GM18502 (cell line): ENCODE measurements at regions not wholly inside any gene's neighbourhood (a gene's known extent, or its start where the extent isn't known, plus 50 kb on each side); places are given as distances from the start of the nearest gene placed in this dataset.

ENCODE experiments used
- ATAC-seq: cut with Tn5 transposase; IDR thresholded peaks from one replicate; pipeline ENCODE4 v1.9.1; 2021; ENCODE audit warnings: mild to moderate bottlenecking; ENCODE audit not compliant: unreplicated experiment, poor library complexity

GRCh38 chr1:195064358-195064757, 1543.9 kb downstream of the KCNT2 start:
- no peak for ATAC-seq

DNA sequence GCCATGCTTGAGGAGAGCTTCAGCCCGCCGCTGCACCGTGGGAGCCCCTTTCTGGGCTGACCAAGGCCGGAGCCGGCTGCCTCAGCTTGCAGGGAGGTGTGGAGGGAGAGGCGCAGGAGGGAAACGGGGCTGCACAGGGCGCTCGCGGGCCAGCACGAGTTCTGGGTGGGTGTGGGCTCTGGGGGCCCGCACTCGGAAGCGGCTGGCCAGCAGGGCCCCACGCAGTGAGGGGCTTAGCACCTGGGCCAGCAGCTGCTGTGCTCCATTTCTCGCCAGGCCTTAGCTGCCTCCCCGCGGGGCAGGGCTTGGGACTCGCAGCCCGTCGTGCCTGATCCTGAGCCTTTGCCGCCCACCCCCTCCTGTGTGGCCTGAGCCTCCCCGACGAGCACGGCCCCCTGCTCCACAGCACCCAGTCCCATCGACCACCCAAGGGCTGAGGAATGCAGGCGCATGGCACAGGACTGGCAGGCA, 1554.0 kb downstream of the KCNT2 start:
- no peak for ATAC-seq

DNA sequence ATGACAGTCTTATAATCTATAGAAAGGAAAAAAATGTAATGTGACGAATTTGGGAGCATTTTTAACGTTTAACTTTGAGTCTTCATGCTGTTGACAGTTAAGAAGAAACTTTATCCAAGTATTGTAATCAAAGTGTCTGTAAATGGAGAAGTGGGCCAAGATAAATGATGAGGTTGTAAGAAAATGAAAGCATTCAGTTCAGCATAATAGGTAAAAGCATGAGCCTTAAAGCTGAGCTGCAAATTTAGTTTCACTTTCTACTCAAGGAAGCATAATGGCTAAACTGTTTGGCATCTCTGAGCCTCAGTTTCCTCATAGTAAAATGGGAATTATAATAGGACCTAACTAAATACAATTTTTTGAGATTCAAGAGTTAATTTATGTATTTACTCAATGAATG, 1554.8 kb downstream of the KCNT2 start:
- peak; percentile 53 for ATAC-seq

DNA sequence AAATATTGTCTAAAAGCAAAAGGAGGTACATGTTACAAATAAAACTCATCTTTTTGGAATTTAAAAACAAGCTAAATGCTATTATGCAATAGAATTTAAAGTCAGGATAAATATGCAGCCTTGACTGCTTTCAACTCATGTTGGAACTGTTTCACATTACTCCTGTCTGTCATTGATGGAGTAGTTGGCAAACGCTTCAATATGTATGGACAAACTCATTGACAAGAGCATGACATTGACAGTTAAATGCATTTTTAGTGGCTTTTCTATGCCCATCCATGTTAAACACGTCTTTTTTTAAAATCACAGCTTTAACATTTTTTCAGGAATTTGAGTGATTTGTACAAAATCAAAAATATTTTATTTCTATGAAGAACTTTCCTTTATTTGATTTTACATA, 1560.5 kb downstream of the KCNT2 start:
- ATAC-seq = no peak

DNA sequence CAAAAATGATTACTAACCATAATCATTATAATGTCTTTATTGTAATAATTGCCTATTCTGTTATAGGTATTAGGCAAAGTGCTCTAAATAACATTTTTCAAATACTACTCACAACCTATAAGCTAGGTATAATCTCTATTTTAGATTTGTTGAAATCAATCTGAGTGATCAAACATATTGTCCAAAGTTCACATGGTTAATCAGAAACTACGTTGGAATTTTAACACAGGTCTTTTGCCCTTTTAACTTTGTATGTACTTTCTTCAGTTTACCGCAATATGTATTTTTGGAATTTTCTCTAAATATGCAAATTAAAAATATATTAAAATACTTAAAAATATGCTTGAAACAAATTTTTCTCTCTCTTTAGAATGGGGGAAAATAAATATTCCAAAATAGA, 1563.2 kb downstream of the KCNT2 start:
- ATAC-seq = no peak

DNA sequence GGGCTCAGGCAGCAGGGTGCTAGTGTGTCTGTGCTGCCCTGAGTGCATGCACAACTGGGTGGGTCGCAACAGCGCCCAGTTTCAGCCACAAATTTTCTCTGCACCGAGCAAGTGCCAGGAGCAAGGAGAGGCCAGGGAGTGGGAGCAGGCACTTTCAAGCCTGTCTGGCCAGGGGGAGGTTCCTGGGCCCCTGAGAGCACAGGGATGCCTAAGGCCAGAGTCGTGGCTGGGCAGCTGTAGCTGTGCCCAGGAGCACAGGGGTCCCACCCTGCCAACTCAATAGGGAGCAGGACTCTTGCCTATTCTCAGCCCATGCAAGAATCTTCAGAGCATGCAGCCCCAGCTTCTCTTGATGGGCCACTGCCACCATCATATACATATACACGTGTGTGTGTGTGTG, 1577.4 kb downstream of the KCNT2 start:
- ATAC-seq = no peak

GRCh38 chr1:195026792-195027191, 1581.4 kb downstream of the KCNT2 start:
- no peak for ATAC-seq

DNA sequence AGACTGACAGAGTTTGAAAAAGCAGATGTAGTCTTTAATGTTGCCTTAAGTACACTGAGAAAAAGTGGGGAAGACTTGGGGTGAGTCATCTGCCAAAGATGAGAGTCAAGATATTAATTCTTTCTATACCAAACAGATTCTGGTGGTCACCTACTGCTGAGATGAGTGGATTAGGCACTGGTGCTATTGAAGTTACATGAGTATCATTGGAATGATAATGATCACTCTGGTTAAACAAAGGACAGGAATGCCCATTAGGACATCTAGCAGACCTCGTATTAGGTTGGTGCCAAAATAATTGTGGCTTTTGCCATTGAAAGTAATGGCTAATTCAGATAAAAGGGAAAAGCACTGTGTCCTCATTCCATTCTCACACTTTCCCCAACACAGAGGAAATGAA, 1588.9 kb downstream of the KCNT2 start:
- no peak for ATAC-seq

GRCh38 chr1:195012995-195013394, 1595.2 kb downstream of the KCNT2 start:
- ATAC-seq = no peak

DNA sequence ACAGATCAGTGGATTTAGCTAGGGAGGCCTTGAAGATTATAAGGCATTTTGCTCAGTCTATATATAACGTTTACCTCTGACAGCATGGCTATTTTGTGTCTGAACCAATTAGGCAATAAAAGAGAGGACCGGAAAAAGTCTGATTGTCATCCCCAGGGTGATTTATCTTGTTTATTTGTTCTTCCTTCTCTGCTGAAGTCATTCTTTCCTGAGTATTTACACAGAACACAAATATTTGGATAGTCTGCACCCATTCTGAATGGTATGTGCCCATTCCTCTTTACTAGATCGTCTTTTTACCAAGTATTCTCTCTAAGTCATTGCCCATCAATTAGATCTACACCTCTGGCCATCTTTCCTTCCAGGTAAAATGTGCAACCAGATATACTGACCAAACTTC, 1602.9 kb downstream of the KCNT2 start:
- ATAC-seq = no peak

DNA sequence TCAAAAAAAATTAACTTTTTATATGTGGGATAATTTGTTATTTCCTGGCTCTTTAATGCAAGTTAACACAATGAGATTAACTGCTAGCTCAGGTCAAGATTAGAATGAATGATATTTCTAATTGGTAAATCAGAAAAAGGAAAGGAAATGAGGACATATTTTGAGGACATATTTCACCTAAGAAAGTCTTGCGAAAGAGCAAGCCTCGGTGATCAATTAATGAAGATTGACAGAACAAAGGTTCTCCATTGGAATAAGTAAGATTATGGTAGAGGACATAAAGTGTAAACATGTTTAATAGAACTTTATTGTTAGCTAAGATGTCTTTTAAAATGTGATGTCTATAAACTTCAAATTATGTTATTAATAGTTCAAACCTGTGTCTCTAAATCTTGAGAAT, 1617.8 kb downstream of the KCNT2 start:
- no peak for ATAC-seq

GRCh38 chr1:194975913-194976312, 1632.3 kb downstream of the KCNT2 start:
- no peak for ATAC-seq

DNA sequence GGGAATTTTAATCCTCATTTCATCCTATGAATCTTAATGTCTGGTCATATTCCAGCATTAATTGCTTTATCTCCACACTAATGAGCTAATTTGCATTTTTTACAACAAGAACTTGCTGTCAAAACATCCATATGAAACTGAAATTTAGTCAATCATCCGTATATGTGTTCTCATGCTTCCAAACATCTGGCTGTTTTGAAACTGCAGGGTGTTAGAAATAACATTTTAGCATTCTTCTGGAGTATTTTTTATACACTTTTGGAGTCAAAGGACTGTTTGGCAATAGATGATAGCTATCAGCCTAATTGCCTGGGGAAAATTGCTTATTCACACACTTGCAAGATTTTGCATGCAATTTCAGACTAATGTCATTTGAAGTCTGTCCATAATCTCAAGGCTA, 1639.3 kb downstream of the KCNT2 start:
- ATAC-seq = no peak

DNA sequence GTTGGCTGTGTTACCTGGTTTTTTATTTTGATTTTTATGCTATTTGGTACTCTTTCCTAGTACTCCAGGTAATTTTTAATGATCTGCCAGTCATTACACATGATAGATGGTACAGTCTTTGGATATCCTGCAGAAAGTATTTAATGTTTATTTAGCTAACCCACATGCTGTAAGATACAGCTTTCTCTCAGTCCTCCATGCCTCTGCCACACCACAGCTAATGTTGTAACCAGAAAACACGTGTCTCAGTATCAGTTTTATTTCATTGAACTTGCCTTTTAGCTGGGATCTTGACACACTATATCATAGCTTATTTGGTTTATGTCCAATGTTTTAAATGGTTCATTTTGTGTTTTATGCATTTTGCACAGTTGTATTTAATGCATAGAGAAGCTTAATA, 1648.4 kb downstream of the KCNT2 start:
- no peak for ATAC-seq

DNA sequence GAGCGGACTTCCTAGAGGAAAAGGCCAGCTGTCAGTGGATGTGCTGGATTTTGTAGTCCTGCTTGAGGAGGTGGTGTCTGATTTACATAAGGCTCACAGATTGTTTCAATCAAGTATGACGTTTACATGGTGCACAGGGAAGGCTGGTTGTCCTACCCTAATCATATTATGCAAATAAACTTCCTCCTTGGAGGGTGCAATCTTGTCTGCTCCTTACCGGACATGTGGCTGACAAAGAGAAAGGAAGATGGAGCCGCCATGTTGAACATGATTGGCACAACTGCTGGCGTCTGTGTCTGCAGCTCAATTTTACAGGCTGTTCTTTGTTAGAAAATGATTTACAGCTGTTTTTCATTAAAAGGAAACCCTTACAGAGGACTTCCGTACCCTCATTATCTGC, 1656.1 kb downstream of the KCNT2 start:
- no peak for ATAC-seq

- ATAC-seq = no peak
Observed at GRCh38 chr1:194950584-194950983, 1657.7 kb downstream of the KCNT2 start.

DNA sequence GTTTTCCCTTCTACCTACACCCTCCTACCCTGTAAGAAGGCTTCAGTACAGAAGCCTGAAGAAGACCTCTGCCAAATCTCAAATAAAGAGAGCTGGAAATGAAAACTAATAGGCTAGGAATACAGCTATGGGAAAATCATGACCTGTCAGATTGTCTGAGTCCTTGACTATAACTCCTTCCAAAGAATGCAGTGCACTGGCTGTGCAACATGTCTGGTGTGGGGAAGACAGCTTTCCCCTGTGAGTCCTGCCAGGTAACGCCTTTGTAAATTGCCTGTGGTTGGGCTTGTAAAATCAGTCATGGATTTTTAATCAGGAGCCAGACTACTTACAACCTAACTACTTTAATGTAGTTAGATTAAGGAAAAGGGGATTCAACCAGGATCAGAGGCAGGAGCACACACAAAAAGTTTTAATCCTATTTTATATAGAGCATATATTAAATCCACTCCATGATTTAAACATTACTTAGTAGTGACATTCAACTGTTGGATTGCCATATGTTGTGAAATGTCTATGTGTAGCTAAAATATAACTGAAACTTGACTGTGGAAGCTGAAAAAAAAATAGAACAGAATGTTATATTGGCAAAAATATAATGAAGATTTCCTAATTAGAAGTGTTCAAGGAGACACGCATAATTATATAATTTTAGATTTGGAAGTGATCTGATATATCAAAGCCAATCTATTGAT, 1667.8 kb downstream of the KCNT2 start:
- no peak for ATAC-seq

GRCh38 chr1:194935864-194936263, 1672.4 kb downstream of the KCNT2 start:
- no peak for ATAC-seq

GRCh38 chr1:194931166-194931565, 1677.1 kb downstream of the KCNT2 start:
- ATAC-seq = no peak

GRCh38 chr1:194930132-194930531, 1678.1 kb downstream of the KCNT2 start:
- ATAC-seq = no peak

GRCh38 chr1:194929357-194929756, 1678.9 kb downstream of the KCNT2 start:
- ATAC-seq = no peak

GRCh38 chr1:194919146-194919545, 1689.1 kb downstream of the KCNT2 start:
- no peak for ATAC-seq

GRCh38 chr1:194917769-194918168, 1690.5 kb downstream of the KCNT2 start:
- ATAC-seq = no peak
